ENCODE measurements at regions not wholly inside any gene's neighbourhood (a gene's known extent, or its start where the extent isn't known, plus 50 kb on each side); places are given as distances from the start of the nearest gene placed in this dataset.

DNA sequence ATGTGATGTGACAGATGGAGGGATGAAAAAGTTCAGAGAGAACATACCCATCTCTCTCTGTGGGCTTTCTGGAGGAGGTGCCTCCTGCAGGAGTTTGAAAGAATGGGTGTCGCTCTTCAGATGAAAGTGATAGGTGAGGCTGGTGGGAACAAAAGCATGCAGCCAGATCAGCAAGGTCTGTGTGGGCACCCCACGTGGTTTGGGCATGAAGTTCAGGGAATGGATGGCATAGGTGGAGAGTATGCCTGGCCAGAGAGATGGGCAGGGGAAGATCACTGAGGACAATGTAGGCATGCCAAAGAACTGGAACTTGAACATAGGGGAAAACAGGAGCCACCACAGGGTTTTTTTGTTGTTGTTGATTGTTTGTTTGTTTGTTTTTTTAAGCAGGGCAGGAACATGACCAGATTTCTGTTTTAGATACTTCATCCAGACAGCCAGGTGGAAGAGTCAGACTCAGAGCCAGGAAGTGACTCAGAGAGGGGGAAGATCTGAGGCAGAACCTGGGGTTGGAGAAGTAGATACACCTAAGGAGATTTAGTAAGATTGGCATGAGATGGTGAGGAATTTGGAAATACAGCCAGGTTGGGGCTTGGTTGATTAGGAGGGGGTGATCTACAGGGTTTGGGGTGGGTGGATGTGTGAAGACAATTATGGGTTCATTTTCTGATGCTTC is 64.8 kb upstream of the CLSTN2 start:
- no peak for DNase-seq

DNA sequence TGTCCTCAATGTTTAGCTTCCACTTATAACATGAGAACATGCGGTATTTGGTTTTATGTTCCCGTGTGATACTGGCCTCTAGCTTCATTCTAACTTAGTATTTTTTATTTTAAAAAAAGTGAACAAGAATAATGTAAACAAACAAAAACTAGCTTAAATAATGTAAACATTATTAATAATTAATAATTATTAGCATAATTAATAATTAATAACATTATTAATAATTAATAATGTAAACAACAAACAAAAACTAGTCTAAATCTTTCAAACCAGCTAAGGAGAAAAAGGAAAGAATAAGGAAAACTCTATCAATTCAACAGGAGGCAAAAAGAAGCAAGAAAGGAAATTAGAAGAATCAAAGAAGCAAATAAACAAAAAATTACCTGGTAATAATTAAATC is 66.2 kb upstream of the CLSTN2 start:
- no peak for DNase-seq

DNA sequence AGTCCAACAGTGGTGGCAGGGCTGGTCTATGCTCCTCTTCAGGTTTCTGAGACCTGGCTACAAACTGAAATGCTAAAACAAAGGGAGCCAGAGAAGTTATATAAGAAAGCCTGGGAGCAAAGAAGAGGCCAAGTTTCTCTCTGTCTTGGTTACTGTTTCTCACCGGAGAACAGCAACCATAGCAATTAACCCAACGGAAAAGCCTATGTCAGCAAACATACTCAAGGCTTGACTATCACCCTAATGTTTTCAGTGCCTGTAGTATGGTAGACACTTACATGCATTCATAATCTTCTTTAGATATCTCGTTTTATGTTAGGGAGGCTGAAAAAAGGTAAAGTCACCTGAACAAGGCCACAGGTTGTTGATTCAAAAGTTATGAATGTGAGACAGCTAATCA is 86.3 kb upstream of the CLSTN2 start:
- DNase-seq, result no peak

DNA sequence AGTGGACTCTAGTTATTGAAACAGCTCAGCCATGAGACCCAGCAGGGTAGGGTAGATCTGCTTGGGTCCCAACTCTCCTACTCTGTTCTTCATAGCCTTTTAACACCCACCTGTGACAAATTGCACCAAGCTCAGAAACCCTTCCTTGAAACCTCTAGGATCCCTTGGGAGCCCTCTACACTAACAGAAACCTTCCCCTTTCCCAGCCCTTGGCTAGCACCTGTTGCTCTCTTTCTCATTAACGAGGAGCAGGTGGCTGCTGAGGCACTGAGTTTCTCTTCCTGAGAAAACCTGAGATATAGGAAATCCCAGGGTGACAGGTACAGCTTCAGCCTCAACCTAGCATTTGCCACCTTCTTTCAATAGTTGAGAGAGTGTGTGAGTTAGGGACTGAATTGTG is 88.3 kb upstream of the CLSTN2 start:
- DNase-seq, result peak; percentile 86

DNA sequence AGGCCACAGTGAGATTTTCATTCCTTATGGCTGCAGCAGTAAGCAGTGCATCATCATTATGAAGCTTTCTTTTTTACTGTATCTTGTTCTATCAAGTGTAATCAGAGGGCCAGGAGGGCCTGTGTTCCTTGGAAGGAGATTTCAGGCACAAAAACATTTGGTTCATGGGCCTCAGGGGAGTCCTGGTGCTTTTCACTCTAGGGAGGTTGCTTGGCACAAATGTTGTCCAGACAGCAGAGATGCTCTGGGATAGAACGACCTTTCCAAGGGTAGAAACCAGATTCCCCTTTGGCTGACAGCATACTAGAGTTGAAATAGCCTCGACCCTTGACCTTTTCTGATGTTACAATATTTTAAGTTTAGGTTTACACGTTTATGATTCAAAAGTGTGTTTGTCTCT is 95.3 kb upstream of the CLSTN2 start:
- no peak for DNase-seq

DNA sequence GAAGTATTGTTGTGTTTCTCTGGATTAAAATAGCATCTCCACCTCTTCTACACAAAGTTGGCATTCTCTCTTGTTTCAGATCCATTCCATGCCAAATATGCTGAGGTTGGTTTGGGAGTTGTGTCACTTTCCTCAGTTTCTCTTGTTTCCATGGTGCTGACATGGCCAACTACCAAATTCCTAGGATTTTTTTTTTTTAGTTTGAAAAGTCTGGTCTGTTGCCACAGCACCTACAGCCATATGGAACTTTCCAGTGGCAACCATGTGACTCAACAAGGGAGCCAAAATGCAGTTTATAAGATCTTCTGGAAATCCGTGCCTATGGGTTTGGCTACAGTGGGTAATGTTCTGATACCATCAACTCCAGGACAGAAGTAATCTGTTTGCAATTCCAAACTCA is 96.0 kb upstream of the CLSTN2 start:
- DNase-seq, result no peak

DNA sequence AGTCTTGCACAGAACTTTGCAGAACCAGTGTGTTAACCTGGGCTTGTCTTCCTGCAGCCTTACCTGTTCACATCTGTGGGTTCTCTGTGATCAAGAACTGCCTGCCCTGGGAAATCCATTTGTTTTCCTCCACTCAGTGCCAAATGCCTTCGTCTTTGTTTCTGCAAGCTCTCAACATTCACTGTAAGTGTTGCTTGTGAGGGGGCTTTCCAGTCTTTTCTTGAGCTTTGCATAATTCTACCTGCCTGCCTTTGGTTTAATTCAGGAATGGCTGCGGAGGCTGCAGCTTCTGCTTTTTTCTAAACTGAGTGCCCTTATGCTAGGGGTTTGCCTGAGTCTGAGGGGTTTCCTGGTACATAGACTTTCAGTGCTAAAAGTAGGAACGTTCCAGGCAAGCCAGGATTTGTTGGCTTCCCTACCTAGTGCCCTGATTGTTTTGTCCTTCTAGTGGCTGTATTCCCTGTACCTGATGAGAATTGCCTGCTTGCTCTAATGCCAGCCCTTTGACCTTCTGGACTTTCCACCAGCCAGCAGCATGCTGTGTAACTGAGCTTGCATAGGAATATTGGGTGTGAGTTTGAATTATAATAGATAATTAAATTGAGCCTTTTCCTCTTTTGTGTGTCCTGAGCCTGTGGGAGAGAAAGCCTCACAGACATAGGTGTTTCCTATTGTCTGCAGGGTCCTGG is 96.6 kb upstream of the CLSTN2 start:
- DNase-seq, result no peak

DNA sequence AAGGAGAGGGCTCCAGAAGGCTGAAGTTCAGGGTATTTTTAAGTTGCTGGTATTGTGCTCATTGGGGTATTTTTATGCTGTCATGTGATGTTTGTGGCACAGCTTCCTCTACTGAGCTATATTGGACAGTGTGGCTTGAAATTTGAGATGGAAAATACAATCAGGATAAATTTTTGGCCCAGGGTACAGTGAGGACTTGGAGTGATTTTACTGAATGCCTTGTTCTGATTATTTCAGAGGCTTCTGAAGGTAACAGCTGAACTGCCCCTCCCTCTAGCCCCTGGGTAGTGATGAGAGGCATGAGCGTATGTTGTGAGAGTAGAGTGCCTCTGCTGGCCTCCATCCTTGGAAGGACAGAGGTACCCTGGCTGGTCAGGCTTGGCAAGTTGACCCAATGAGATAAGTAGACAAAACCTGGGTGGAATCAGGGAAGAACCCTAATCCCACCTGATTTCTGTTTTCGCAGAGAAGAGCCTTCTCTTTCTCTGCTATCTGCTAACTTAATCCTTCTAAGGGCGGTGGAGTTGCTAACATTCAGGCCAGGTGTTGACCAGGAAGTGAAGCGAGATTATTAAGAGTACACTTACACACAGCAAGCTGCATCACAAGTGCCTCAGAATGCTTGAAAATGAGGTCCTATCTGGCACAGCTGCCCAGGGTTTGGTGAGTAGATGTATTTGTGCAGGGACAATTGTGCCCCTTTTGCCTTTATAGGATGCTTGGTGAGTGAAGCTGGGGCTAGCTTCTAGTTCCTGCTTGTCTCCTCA is 98.1 kb upstream of the CLSTN2 start:
- no peak for DNase-seq

DNA sequence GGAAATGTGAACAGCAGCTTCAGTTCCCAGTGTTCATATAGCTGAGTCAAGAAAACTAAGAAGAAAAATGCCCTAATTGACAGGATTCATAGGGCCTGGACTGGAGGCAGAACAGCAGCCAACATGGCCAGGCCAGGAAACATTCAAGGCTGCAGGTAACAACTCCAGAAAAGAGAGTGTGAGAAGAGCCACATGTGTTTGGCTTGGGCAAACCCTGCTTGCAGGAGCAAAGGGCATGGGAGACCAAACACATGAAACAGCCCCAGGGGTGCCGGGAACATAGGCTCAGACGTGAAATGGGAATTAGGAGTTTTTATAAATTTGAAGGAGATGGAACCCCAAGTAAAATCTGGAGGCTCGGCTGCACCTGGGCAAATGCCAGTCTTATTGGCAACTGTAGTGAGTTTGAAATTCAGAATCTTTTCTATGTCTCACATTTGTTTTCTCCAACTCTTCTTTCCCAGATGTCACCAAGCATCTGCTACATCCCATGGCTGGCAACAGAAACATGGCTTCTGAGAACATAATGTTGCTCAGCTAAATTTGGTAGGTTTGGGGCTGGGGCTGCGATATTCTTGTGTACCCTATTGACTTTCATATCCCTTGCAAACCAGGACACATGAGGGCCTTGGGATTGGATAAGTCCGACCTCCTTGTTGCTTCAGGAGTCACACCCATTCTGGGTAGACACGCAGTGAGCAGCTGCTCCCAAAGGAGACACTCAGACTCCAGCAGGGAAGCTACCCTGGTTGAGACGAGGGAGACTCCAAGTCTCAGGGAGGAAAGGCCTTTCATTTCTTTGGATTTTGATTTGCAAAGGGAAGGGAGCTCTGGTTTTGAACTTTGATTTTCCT is 98.9 kb upstream of the CLSTN2 start:
- DNase-seq, result no peak

DNA sequence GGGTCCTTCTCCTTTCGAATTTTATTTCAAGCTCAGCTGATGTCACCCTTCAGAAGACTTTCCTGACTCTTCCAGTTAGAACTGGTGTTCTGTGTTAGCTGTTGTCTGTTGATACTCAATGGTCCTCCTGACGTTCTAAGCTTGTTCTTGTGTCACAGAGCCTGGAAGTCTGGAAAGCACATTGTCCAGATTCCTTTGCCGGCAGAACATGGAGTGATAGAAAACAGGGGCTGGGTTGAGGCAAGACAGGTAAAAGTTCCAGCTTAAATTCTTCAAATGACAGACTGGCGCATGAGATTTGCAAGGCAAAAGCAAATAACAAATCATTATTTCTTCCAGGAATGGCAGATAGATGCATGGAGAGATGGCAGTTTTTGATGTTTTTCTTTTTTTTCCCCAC is 102.0 kb upstream of the CLSTN2 start:
- DNase-seq, result no peak

DNA sequence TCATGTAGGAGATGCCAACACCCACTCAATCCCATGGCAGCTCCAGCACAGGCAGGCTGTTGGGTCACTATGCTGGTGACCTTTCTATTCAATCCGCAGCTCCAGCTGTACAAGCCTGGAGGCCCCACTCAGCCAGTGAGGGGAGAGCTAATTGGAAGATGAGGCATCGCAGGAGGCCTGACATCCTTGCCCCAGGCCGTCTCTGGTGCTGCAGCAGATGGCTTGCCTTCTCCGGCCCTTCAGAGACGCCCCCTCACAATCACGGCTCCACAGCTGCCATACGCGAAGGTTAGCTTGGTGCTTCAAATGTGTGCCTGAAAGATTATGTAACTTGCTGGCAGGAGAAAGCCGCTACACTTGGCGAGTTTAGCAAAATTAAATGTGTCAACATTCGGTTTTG is 104.2 kb upstream of the CLSTN2 start:
- no peak for DNase-seq

DNA sequence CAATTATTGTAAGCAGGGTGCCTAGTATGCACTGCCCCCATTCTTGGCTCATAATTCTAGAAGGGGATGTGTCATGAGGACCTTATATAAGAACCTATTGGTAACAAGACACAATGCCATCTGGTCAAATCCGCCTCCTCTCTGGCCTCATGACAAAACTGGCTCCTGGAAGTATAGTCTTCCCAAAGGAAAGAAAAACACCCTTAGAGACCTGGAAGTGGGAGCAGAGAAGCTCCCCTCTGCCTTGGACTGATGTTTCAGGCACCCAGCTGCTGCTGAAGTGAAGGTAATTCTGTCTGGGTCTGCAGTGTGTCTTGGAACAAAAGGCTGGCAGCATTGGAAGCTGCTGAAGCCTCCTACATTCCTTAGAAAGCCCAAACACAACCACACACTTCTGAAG is 107.2 kb upstream of the CLSTN2 start:
- no peak for DNase-seq

DNA sequence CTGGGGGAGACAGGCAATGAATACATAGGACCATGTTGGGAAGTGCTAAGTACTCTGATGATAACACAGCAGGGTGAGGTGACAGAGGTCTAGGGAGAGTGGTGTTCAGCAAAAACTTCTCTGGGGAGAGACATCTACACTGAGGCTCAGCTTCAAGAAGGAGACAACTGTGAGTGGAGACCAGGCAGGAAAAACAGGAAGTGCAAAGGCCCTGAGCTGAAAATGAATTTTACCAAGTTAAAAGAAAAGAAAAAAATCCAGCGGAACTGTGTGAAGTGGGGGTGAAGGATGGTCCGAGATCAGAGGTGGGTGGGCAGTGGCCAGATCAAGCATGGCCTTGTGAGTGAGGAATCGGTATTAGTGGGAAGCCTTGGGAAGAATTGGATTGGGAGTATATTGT is 110.1 kb upstream of the CLSTN2 start:
- no peak for DNase-seq

DNA sequence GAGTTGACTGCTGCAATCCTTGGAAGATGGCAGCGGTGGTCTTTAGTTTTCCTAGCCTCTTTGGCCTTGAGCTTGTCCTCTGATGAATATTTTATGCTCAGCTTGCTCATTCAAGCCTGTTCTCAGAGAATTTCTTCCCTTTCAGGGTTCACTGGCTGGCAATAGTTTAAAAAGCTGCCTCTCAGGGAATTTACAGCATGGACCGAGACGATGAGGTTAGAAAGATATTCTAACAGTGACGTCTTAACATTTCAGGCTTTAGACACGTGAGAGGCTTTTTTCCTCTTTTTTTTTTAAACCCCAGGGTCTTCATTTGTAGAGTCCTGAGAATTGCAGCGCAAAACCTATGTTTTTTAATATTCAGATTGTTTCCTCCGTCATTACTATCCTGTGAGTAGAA is 120.3 kb upstream of the CLSTN2 start:
- DNase-seq, result no peak

DNA sequence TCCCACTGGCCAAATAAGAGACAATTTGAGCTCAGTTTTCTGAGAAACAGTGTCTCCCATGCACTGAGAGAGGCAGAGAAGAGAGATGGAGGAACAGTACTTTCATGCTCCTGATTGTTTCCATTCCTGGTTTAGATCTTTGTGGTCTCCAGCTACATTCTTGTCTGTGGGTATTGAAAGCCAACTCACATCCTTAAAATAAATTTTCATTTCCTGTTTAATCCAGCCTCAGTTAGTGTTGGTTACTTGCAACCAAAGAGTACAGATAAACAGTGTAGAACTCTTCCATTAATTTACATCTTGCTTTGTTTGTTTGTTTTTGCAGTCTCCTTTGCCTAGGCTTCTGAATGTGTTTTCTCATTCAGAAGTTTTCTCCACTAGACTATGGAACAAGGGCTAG is 123.7 kb upstream of the CLSTN2 start:
- no peak for DNase-seq

DNA sequence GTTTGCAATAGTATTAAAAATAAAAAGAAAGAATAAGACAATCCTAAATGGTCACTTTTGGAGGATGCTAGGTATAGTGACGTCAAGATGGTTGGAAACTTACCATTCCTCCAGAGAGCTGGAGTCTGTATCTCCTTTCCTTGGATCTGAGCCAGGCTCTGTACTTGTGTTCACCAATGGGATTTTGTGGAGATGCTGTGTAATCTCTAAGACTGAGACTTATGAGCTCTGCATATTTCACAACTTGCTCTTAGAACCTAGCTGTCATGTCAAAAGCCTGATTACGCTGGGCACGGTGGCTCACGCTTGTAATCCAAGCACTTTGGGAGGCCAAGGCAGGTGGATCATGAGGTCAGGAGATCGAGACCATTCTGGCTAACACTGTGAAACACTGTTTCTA is 126.8 kb upstream of the CLSTN2 start:
- no peak for DNase-seq

DNA sequence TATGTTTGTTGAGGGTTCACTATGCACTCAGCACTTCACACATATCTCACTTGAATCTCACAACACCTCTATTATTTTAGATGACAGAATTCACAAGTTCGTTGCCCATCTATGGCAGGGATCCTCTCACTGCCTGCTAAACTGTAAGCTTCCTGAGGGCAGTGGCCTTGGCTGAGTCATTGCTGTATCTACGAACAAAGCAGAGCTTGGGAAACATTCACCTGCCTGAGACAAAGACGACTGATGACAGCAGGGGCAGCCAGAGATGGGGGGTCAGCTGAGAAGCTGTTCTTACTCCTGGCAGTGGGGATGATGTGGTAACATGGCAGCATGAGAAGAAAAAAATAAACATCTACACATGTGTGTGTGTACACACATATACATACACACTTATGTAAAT is 125.5 kb upstream of the NMNAT3 start:
- no peak for DNase-seq

DNA sequence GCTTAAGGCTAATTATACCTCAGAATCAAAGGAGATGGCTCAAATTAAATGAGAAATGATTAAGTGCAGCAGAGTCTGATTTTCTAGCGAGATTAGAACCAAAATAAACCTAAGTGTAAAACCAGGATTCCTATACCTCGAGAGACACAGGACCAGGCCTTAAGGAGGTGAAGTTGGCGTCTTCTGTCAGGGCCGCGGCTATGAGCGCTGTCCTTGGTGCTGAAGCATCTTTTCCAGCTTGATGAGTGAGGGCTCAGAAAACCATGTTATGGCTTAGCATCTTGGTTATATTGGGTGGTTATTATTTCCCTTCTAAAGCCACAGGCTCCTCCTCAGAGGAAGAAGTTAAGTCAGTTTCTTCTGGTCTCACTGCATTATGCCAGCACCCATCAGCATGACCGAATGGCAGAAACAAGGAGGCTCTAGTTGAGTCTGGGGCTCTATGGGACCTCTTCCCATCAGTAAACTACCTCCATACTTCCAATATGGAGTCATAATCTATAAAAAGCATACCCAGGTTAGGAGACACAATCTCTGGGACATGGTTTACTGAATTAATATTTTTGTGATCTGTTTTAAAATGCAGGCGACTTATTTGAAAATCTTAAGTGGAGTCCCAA is 120.1 kb upstream of the NMNAT3 start:
- DNase-seq, result no peak

DNA sequence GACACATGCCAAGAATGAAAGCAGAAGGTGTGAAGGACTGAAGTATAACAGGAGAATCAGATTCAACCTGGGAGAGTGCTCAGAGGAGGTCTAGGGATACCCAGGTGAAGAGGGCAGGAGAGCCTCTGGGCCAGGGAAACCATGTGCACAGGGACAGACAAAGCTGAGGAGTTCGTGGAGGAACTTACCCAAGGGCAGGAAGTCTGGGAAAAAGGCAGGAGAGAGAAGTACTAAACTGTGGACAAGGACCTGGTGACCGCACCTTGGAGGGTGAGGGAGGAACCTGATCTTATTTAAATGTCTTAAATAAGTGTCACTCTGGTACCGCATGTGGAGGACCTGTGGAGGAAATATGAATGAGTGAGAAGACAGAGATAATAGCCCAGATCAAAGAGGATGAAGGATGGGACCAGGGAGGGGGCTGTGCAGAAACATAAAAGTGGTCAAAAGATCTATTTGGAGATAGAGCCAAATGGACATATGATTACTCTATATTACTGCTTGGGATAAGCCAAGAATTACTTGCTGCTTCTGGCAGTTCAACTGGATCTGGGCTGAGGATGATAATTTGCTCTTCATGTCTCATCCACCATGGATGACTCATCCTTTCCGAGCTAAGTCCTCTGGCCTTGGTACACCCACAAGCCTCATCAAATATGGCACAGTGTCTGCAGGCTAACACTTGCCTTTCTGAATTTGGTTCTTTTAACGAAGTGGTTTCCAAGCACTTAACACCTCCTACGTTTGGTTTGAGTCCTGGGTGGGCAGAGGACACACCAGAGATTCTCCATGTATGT is 116.9 kb upstream of the NMNAT3 start:
- no peak for DNase-seq

DNA sequence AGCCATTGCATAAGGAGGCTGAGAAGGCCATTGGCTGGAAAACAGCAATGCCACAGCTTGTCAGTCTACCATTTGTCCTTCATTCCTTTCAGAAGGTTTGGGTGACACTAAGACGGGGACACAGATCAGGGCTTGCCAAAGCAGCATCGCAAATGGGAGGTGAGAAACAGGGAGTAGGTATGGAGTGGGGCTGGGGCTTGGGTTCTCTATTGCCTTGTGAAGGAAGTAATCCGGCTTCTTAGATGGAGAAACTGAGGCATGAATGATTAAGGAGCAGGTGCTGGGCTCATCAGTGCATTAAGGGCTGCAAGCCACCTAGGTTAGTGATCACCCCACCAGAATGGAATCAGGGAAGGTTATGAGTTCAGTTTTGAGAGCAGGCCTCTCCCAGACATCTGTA is 115.6 kb upstream of the NMNAT3 start:
- DNase-seq, result no peak

DNA sequence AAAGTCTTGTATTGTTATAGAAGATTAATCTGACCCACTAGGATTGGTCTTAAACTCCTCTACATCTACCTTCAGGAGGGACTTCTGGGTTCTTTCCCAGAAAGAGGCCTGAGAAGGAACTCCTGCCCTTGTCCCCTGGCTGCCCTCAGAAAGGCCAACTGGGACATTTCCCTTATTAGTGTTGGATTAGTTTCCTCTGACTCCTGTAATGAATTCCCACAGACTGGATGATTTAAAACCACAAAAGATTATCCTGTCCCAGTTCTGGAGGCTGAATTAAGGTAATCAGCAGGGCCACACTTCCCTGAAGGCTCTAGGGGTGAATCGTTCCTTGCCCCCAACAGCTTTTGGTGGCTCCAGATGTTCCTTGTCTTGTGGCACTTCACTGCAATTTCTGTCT is 102.8 kb upstream of the NMNAT3 start:
- DNase-seq, result no peak

DNA sequence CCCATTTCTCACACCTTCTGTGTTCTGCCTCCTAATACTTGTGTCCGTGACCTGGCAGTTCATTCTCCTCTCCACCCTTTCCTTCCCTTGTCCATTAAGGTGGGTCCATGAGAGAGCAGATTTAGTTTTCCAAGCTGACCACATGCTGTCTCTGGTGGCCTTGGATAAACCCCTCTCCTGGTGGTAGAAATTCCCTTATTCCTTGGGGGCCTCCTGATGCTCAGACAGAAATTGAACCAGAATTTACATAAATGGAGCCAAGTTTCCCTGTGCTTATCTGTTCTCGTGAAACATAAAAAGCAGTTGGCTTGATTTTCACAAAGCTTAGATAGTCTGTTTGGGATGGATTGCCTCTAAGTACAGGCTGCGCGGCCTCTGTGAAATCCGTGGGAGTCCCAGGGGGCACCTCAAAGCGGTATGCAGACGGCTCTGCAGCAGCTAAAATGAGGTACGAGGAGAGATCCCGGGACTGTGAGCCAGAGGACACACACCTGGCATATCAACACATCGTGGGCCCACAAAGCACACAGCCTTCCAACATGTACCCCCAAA is 101.0 kb upstream of the NMNAT3 start:
- no peak for DNase-seq

Data from NCI-H1105 (cell line).